SJCRH30 (cell line): ENCODE measurements at regions not wholly inside any gene's neighbourhood (a gene's known extent, or its start where the extent isn't known, plus 50 kb on each side); places are given as distances from the start of the nearest gene placed in this dataset.
A peak's percentile ranks its signal among the peaks of the same experiment; 100 is the strongest.

Experiments used
- DNase-seq, 2 experiments: peaks; one replicate each; pipeline ENCODE4 v3.0.0-alpha.2; 2015 to 2020
- H3K27ac ChIP-seq: fragments of 250-450 bp; sonication (Bioruptor Pico); 2 replicates; pipeline ENCODE4 v1.5.1; 2020; ENCODE audit warnings: mild to moderate bottlenecking, moderate library complexity
- H3K27me3 ChIP-seq: fragments of 250-450 bp; sonication (Bioruptor Pico); 2 replicates; pipeline ENCODE4 v1.5.1; 2020; ENCODE audit warnings: mild to moderate bottlenecking, moderate library complexity
- H3K36me3 ChIP-seq: fragments of 250-450 bp; sonication (Bioruptor Pico); 2 replicates; pipeline ENCODE4 v1.5.1; 2020; ENCODE audit warnings: mild to moderate bottlenecking, moderate library complexity
- H3K4me1 ChIP-seq: fragments of 250-450 bp; sonication (Bioruptor Pico); 2 replicates; pipeline ENCODE4 v1.5.1; 2020; ENCODE audit warnings: mild to moderate bottlenecking, moderate library complexity
- H3K4me3 ChIP-seq: fragments of 250-450 bp; sonication (Bioruptor Pico); 2 replicates; pipeline ENCODE4 v1.5.1; 2020; ENCODE audit warnings: mild to moderate bottlenecking, moderate library complexity
- H3K9me3 ChIP-seq: fragments of 250-450 bp; sonication (Bioruptor Pico); replicated peaks from 2 replicates; pipeline ENCODE4 v1.5.1; 2020; ENCODE audit warnings: mild to moderate bottlenecking, moderate library complexity

DNA sequence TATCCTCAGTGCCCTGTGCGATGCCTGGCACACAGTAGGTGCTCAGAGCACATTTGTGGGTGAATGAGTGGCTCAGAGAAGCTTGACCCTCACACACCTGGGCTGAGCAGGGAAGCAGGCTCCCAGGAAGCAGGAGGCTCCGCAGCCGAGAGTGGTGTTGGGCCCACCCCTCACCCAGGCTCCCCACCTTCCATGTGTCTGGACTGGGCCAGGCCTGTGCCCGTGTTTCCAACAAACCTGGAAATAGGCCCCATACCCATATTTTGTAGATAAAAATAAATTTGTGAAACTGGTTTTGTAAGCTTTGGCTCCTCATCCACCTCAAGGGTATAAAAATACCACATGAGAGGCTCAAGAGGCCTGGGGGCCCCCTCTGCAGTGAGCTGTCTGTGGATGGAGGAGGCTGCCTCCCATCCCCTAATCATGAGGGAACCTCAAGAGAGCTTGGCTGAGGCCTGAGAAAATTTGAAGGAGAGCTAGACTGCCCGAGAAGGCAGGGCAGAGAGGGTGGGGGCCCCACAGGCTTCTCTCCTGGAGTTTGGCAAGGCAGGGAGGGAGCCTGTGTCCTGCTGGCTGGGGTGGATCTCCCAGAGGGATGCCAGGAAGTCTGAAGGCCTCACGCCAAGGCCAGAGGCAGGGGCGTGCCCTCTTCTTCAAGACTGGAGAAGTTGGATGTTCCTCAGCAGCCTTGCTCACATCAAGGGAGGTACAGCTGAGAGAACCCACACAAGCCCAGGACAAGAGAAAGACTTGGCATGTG is 147.0 kb upstream of the NECTIN1 start:
- Histone ChIP-seq H3K4me3 (no peak overlapping the region), H3K27ac (no peak overlapping the region), H3K4me1 (no peaks in the 10 kb centered on the region), H3K9me3 (no peaks in the 10 kb centered on the region), H3K27me3 (no peaks in the 10 kb centered on the region), H3K36me3 (no peaks in the 10 kb centered on the region)
- DNase-seq, result no peak

DNA sequence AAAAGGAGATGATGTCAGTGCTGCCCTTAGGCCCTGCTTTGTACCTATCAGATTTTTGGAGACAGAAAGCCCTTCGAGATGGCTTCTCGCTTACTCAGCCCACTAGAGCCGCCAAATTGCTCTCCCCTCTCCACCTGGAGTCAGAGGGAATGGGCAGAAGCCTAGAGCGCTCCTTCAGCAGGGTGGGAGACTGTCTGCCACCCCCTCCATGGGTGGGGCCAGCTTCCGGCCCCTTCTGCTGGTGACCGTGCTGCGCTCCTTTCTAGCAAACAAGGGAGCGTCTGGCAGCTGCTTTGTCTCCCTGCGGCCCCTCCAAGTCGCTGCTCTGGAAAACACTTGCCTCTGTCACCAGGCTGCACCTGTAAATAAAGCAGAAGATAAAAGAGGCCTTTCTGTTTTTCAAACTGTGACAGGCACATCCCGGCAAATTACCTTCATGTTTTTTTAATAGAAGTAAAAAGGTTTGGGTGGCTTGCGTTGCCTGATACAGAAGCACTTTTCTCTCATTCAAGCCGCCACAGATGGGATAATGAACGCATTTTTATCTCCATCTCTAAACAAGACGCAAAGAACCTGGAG is 145.7 kb upstream of the NECTIN1 start:
- Histone ChIP-seq H3K36me3 (no peaks in the 10 kb centered on the region), H3K4me3 (no peak overlapping the region), H3K27me3 (no peaks in the 10 kb centered on the region), H3K9me3 (no peaks in the 10 kb centered on the region), H3K4me1 (no peaks in the 10 kb centered on the region), H3K27ac (no peak overlapping the region)
- DNase-seq, result no peak

DNA sequence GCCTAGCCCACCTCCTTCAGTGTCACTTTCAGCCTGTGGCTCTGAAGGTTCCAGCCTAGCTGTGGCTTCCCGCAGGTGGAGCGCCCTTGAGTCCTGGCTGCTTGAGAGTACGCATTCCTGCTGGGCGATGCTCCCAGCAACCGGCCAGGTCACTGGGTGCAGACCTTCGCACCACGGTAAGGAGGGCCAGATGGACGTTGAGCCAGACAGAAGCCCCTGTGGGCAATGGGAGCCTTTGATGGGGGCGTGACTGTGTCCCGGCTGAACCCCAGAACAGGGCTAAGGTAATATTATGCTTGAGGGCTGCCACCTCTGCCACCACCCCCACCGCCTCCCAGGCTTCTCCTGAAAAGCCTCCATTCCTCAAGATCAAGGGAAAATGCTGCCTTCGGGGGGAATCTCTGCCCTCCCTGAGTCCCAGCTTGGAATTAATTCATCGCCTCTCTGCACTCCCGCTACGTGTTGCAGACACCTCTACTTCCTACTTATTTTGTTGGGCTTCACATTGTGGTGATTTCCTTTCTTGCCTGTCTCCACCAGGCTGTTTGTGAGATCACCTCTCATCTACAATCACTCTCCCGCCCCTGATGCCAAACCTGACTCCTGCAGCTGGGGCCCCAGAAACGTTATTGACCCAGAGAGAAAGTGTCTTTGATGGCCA is 144.9 kb upstream of the NECTIN1 start:
- H3K4me1 ChIP-seq, result no peaks in the 10 kb centered on the region
- H3K9me3 ChIP-seq, result no peaks in the 10 kb centered on the region
- H3K27me3 ChIP-seq, result no peaks in the 10 kb centered on the region
- H3K36me3 ChIP-seq, result no peaks in the 10 kb centered on the region
- H3K4me3 ChIP-seq, result no peak overlapping the region
- no peak for DNase-seq
- no peak overlapping the region for H3K27ac ChIP-seq

DNA sequence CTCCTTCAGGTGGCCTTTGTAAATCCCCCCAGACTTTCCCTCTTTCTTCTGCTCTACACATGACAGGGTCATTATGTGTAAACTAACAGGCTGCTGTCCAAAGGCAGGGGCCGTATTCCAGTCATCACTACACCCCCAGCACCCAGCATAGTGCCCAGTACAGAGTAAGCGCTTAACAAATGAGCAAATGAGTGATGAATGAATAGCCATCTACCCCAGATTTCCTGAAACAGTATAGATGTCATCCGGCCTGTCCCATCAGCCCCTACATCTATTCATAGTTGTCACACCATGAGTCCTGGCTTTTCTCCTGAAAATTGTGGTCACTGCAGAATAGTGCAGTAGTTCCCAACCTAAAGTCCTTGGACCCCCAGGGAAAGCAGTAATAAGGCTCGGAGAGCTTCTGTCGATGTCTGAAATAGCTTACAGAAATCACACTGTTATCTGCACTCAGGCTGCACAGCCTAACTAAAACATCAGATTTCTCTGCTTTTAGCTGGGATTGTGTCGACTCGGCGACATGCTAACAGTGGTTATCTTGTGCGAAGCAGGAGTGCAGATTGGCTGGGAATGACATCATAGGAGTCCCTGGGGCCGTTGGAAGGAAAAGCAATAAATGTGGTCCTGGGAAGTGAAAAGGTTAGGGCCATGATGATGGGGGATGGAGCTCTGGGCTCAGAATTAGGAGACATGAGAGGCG is 143.8 kb upstream of the NECTIN1 start:
- DNase-seq, result no peak
- Histone ChIP-seq H3K36me3 (no peaks in the 10 kb centered on the region), H3K9me3 (no peaks in the 10 kb centered on the region), H3K27me3 (no peaks in the 10 kb centered on the region), H3K27ac (no peak overlapping the region), H3K4me3 (no peak overlapping the region), H3K4me1 (no peaks in the 10 kb centered on the region)

DNA sequence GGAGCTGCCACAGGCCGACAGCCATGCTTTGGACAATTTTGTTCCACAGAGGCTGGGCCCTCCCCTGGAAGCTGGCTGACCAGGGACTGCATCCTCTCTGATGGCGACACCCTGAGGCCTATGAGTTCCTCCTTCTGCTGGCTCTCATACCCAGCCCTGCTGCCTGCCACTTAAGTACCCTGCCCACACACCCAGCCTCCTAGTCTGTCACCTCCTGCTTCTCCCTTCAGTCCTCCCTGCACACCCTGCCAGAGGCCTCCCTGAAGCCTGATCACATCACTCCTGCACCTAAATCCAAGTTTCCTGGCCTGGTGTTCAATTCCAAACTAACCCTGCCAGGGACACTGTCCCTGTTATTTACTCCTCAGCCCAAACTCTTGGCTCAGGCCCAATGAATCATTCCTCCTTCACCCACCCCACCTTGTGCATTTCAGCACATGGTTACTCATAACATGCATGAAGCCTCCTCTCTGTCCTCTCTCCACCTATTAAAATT is 136.7 kb upstream of the NECTIN1 start:
- H3K9me3 ChIP-seq, result no peaks in the 10 kb centered on the region
- H3K4me1 ChIP-seq, result no peaks in the 10 kb centered on the region
- peak in 1 of 2 experiments; percentile 21 for DNase-seq
- H3K4me3 ChIP-seq, result no peak overlapping the region
- no peaks in the 10 kb centered on the region for H3K27me3 ChIP-seq
- no peaks in the 10 kb centered on the region for H3K36me3 ChIP-seq
- H3K27ac ChIP-seq, result no peak overlapping the region

DNA sequence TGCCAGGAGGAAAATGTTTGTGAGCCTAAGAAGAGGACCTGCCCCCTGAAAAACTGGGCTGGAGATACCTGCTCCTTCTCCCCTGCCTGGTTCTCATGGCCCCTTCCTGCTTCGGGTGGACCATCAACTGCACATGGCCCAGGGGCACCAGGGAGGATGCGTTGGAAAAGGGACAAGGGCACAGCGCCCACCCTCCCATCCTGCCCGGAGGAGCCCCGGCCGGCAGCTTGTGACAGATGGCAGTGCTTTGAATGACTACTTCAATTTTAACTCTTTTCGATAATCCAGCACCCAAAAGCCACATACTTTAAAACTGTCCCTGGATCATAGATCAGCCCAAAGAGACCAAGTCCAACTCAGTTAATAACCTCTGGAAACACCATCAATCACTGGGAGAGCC is 135.8 kb upstream of the NECTIN1 start:
- no peak overlapping the region for H3K4me3 ChIP-seq
- H3K4me1 ChIP-seq, result no peaks in the 10 kb centered on the region
- H3K9me3 ChIP-seq, result no peaks in the 10 kb centered on the region
- H3K27me3 ChIP-seq, result no peaks in the 10 kb centered on the region
- H3K27ac ChIP-seq, result no peak overlapping the region
- DNase-seq, result no peak
- H3K36me3 ChIP-seq, result no peaks in the 10 kb centered on the region

DNA sequence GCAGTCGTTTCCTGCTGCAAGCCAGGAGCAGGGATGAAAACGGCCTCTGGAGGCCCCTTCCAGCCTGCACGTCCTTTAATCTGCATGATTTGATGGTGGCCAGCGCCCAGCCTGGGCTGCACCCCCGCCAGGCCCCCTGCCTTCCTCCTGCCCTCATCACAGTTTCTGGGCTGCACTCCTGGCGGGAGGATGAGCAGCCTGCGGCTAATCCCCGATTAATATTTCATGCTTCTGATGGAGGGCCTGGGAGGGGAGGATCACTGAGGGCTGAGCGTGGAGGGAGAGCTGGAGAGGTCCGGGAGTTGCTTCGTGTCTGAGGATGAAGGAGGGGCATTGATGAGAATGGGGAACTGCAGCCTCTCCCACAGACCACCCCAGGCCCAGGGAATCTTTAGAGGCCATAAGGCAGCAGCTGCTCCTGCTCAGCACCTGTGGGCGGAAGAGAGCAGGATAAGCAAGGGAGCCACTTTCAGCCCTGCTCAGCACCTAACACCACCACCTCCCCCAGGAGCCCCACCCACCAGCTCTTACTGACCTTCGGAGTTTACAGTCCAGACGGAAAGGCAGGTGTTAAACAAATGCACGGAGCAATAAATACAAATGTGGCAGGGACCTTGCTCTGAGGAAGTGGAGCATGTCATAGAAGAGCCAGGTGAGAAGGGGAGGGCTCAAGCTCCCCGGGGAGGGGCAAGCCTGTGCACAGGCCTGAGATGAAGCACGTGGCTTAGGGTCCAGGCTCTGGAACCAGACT is 135.0 kb upstream of the NECTIN1 start:
- no peaks in the 10 kb centered on the region for H3K4me1 ChIP-seq
- H3K27me3 ChIP-seq, result no peaks in the 10 kb centered on the region
- H3K36me3 ChIP-seq, result no peaks in the 10 kb centered on the region
- H3K27ac ChIP-seq, result no peak overlapping the region
- no peak overlapping the region for H3K4me3 ChIP-seq
- DNase-seq, result peak in 1 of 2 experiments; percentile 27
- no peaks in the 10 kb centered on the region for H3K9me3 ChIP-seq

DNA sequence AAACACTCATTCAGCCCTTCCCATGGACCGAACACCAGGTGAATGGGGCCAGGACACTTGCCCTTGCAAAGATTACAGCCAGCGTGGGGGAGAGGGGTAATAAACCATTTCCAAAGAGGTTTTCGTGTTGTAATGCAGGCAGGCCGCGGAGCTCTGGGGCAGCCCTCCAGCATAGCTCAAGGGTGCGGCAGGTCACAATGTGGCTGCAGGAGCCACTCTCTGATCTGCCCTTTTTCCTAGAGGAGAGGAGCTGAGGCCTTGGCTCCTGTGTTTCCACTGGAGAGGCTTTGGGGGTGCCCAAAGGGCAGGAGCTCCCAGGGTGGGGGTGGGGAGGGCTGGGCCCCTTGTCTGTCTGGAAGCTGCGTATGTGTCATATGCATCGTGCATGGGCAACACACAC is 134.2 kb upstream of the NECTIN1 start:
- H3K4me1 ChIP-seq, result no peaks in the 10 kb centered on the region
- no peak for DNase-seq

DNA sequence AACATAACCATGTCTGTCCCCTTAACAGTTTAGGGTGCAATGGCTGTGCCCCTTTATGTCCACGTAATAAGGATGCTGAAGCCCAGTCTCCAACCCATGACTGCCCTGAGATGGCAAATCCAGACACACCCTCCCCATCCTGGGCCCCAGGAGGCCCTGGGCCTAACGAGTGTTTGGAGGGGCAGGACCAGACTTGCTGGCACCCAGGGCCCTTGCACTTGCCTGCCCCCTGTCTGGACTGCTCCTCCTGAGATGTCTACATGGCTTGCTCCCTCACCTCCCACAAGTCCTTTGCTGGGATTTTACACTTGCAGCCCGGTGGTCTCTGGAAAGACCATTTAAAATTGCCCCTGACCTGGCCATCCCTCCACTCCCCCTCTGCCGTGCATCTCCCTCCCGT is 132.2 kb upstream of the NECTIN1 start:
- Histone ChIP-seq H3K4me1 (no peaks in the 10 kb centered on the region), H3K36me3 (no peaks in the 10 kb centered on the region), H3K4me3 (no peak overlapping the region), H3K9me3 (no peaks in the 10 kb centered on the region), H3K27ac (no peak overlapping the region), H3K27me3 (no peaks in the 10 kb centered on the region)
- DNase-seq, result no peak

More for the DNA sequence above, 134.2 kb upstream of the NECTIN1 start:
- Histone ChIP-seq H3K4me3 (no peak overlapping the region), H3K27me3 (no peaks in the 10 kb centered on the region), H3K27ac (no peak overlapping the region), H3K36me3 (no peaks in the 10 kb centered on the region), H3K9me3 (no peaks in the 10 kb centered on the region)

DNA sequence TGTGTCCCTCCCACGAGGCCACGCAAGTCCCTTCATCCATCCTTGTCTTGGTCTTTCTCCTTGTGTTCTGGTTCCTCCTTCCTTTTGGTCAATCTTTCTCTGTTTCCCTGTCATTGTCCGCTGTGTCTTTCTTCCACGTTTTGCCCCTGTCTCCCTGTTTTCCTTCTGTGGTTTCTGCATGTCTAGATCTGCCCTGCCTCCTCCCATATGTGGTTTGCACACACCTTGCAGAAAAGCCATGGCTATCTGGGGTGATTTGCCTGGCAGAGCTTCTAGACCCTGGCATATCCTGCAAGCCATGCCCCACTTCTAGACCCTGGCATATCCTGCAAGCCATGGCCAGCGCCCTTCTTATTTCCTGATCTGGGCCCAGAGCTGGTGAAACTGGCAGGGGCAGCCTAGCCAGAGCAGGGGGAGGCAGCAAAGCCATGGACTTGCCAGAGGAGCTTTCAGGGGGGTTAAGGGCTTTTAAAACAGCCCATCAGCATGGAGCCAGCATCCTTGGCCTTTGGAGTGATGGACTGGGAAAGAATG is 131.6 kb upstream of the NECTIN1 start:
- H3K9me3 ChIP-seq, result no peaks in the 10 kb centered on the region
- no peaks in the 10 kb centered on the region for H3K4me1 ChIP-seq
- H3K36me3 ChIP-seq, result no peaks in the 10 kb centered on the region
- no peaks in the 10 kb centered on the region for H3K27me3 ChIP-seq
- DNase-seq, result no peak
- H3K27ac ChIP-seq, result no peak overlapping the region
- H3K4me3 ChIP-seq, result no peak overlapping the region

DNA sequence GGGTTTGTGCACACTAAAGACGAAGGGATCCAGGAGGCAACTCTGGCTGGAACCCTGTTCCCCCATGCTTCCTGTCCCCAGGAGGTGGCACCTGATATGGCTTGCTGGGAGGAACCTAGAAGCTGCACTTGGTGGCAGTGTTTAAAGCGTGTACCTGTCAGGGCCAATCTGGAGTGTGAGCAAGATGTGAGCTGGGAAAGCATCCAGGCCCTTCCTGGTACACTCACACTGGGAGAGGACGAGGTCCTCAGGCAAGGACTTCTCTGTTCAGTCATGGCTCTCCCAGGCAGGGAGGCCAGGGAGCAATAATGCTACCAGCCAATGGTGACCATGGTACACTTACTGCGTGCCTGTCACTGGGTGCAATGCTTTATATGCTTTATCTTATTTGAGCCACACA is 130.7 kb upstream of the NECTIN1 start:
- H3K4me1 ChIP-seq, result no peaks in the 10 kb centered on the region
- no peak overlapping the region for H3K27ac ChIP-seq
- H3K27me3 ChIP-seq, result no peaks in the 10 kb centered on the region
- H3K4me3 ChIP-seq, result no peak overlapping the region
- no peaks in the 10 kb centered on the region for H3K36me3 ChIP-seq
- no peaks in the 10 kb centered on the region for H3K9me3 ChIP-seq
- DNase-seq, result no peak

DNA sequence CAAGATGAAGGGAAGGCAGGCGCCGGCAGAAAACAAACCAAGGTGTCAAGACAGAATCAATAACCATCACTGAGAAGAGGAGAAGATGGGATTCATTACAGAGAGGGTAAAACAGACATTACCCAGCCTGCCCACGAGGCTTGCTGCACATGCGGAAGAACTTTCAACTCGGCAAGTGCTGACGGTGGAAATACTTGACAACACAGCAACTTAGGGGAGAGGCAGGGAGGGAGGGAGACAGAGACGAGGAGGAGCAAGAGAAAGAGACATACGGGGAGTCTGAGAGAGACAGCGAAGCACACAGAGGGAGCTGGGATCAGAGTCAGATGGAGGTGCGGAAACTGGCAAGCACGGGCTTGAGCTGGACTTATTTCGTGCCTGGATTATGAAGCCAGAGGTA is 129.3 kb upstream of the NECTIN1 start:
- H3K27me3 ChIP-seq, result no peaks in the 10 kb centered on the region
- no peaks in the 10 kb centered on the region for H3K36me3 ChIP-seq
- DNase-seq, result no peak
- H3K27ac ChIP-seq, result no peak overlapping the region
- H3K4me1 ChIP-seq, result no peaks in the 10 kb centered on the region
- H3K9me3 ChIP-seq, result no peaks in the 10 kb centered on the region
- no peak overlapping the region for H3K4me3 ChIP-seq

DNA sequence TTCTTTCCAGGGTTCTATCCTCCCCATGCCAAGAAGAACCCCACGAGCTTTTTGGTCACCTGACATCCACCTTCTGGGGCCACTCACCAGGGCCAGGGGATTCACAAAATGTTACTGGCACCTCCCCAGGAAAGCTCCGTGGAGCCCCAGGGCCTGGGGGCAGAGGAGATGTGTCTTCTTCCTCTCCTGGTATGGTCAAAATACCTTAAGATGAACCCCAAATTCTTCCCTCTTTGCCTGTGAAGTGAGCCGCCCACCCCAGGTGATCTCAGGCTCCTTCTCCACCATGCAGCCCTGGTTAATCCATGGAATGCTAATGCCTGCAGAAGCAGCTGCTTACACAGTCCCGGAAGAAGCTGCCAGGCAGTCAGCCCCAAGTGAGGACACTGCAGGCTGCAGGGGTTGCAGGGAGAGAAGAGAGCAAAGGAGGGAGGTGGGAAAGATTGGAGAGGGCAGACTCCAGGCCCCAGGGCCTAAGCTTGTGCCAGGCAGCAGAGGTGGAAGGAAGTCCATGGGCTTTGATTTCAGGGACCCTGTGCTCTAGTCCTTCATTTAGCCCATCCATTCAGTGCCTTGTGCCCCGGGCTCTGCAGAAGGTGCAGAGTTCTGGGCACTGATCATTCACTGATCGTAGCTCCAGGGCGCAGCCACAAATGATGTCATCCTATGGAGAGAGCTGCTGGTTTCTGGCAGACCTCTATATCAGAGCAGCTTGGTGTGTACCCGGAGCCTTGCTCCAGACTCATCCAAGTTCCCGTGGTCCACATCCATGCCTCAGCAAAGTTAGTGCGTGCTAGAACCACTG is 127.9 kb upstream of the NECTIN1 start:
- Histone ChIP-seq H3K4me3 (no peak overlapping the region), H3K9me3 (no peaks in the 10 kb centered on the region), H3K27me3 (no peaks in the 10 kb centered on the region), H3K27ac (no peak overlapping the region), H3K36me3 (no peaks in the 10 kb centered on the region), H3K4me1 (no peaks in the 10 kb centered on the region)
- DNase-seq, result peak in 1 of 2 experiments; percentile 23

DNA sequence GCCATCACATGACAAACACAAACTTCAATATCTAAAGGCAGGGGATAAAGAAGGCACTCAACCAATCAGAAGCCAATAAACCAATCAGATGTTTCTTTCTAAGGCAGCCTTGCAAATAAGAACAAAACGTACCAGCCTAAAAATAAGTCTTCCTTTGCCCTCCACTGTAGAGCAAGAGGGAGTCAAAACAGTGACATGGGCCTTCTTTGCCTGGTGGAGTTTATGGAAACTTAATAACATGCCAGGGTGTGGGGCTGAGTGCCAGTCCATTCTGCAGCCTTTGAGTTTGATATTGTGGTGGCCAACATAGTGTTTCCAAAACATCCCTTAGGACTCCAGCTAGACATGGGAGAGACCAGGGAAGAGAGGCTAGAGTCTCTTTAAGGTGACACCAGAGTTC is 126.1 kb upstream of the NECTIN1 start:
- Histone ChIP-seq H3K9me3 (no peaks in the 10 kb centered on the region), H3K27me3 (no peaks in the 10 kb centered on the region), H3K36me3 (no peaks in the 10 kb centered on the region), H3K4me3 (no peak overlapping the region), H3K27ac (no peak overlapping the region), H3K4me1 (no peaks in the 10 kb centered on the region)
- DNase-seq, result no peak
